ENCODE measurements at regions not wholly inside any gene's neighbourhood (a gene's known extent, or its start where the extent isn't known, plus 50 kb on each side); places are given as distances from the start of the nearest gene placed in this dataset.
"Not testable (repeated sequence)": the region's sequence is repeated elsewhere in the genome, so short reads cannot be mapped to it uniquely, and the experiment has no call there.

- peaks cover 28% of the 10 kb centered on the region for H3K9me3 Mint-ChIP-seq
- H3K27me3 Mint-ChIP-seq, result no peaks in the 10 kb centered on the region
- H3K4me1 Mint-ChIP-seq, result no peaks in the 10 kb centered on the region
- ChIA-PET POLR2A (no interaction called here), CTCF (interaction anchor here (0.6 kb wide), 1 partner anchor 67 kb away, joined by 3 read pairs; no protein-coding TSS in a partner anchor)
- DNase-seq, result no peak
- H3K27ac Mint-ChIP-seq, result no peak overlapping the region
- no peaks in the 10 kb centered on the region for H3K36me3 Mint-ChIP-seq (ENCODE audit: low read depth)
- H3K4me3 Mint-ChIP-seq, result no peak overlapping the region
Measured at GRCh38 chr19:20359933-20360720, 193.1 kb downstream of the ZNF486 start.

GRCh38 chr19:20358841-20359465 lies 191.9 kb downstream of the ZNF486 start:
- H3K36me3 Mint-ChIP-seq (ENCODE audit: low read depth); CTCF ChIA-PET; H3K4me1 Mint-ChIP-seq; POLR2A ChIA-PET; H3K27me3 Mint-ChIP-seq; DNase-seq; H3K27ac Mint-ChIP-seq; H3K4me3 Mint-ChIP-seq: not testable (repeated sequence)
- peaks cover 22% of the 10 kb centered on the region for H3K9me3 Mint-ChIP-seq

- ChIA-PET CTCF (no interaction called here), POLR2A (no interaction called here)
- Mint-ChIP-seq H3K9me3 (peaks cover 20% of the 10 kb centered on the region), H3K27me3 (no peaks in the 10 kb centered on the region), H3K36me3 (ENCODE audit: low read depth) (no peaks in the 10 kb centered on the region), H3K4me3 (no peak overlapping the region), H3K27ac (no peak overlapping the region), H3K4me1 (no peaks in the 10 kb centered on the region)
- no peak for DNase-seq
Measured at GRCh38 chr19:20357921-20358320, 190.9 kb downstream of the ZNF486 start.

- no peaks in the 10 kb centered on the region for H3K27me3 Mint-ChIP-seq
- ChIA-PET POLR2A (no interaction called here), CTCF (no interaction called here)
- no peaks in the 10 kb centered on the region for H3K36me3 Mint-ChIP-seq (ENCODE audit: low read depth)
- no peaks in the 10 kb centered on the region for H3K4me1 Mint-ChIP-seq
- no peak overlapping the region for H3K4me3 Mint-ChIP-seq
- H3K9me3 Mint-ChIP-seq, result no peaks in the 10 kb centered on the region
- no peak for DNase-seq
- no peak overlapping the region for H3K27ac Mint-ChIP-seq
Measured at GRCh38 chr19:20351244-20351643, 184.2 kb downstream of the ZNF486 start.

- ChIA-PET POLR2A (no interaction called here), CTCF (no interaction called here)
- no peak overlapping the region for H3K4me3 Mint-ChIP-seq
- DNase-seq, result no peak
- no peaks in the 10 kb centered on the region for H3K4me1 Mint-ChIP-seq
- H3K27ac Mint-ChIP-seq, result no peak overlapping the region
- no peaks in the 10 kb centered on the region for H3K36me3 Mint-ChIP-seq (ENCODE audit: low read depth)
- no peaks in the 10 kb centered on the region for H3K27me3 Mint-ChIP-seq
- H3K9me3 Mint-ChIP-seq, result no peaks in the 10 kb centered on the region
Measured at GRCh38 chr19:20349206-20349605, 182.2 kb downstream of the ZNF486 start.

- Mint-ChIP-seq H3K4me1 (no peaks in the 10 kb centered on the region), H3K27ac (no peak overlapping the region), H3K27me3 (no peaks in the 10 kb centered on the region), H3K4me3 (no peak overlapping the region), H3K36me3 (ENCODE audit: low read depth) (no peaks in the 10 kb centered on the region), H3K9me3 (peaks cover 16% of the 10 kb centered on the region)
- ChIA-PET CTCF (no interaction called here), POLR2A (no interaction called here)
- DNase-seq, result no peak
Measured at GRCh38 chr19:20339444-20339843, 172.4 kb downstream of the ZNF486 start.

- peaks cover 19% of the 10 kb centered on the region for H3K9me3 Mint-ChIP-seq
- no peak overlapping the region for H3K4me3 Mint-ChIP-seq
- ChIA-PET CTCF (no interaction called here), POLR2A (no interaction called here)
- DNase-seq, result no peak
- H3K4me1 Mint-ChIP-seq, result no peaks in the 10 kb centered on the region
- no peaks in the 10 kb centered on the region for H3K27me3 Mint-ChIP-seq
- no peak overlapping the region for H3K27ac Mint-ChIP-seq
- no peaks in the 10 kb centered on the region for H3K36me3 Mint-ChIP-seq (ENCODE audit: low read depth)
Measured at GRCh38 chr19:20334760-20335159, 167.7 kb downstream of the ZNF486 start.

- Mint-ChIP-seq H3K36me3 (ENCODE audit: low read depth) (no peaks in the 10 kb centered on the region), H3K4me3 (no peak overlapping the region), H3K9me3 (peaks cover 14% of the 10 kb centered on the region), H3K27ac (no peak overlapping the region), H3K4me1 (no peaks in the 10 kb centered on the region), H3K27me3 (no peaks in the 10 kb centered on the region)
- CTCF ChIA-PET, result no interaction called here
- DNase-seq, result no peak
- POLR2A ChIA-PET, result no interaction called here
Measured at GRCh38 chr19:20333508-20333907, 166.5 kb downstream of the ZNF486 start.

- no peaks in the 10 kb centered on the region for H3K27me3 Mint-ChIP-seq
- H3K4me3 Mint-ChIP-seq, result no peak overlapping the region
- no peaks in the 10 kb centered on the region for H3K36me3 Mint-ChIP-seq (ENCODE audit: low read depth)
- peaks cover 10% of the 10 kb centered on the region for H3K9me3 Mint-ChIP-seq
- H3K27ac Mint-ChIP-seq, result no peak overlapping the region
- no peaks in the 10 kb centered on the region for H3K4me1 Mint-ChIP-seq
- POLR2A ChIA-PET, result no interaction called here
- no peak for DNase-seq
- CTCF ChIA-PET, result no interaction called here
Measured at GRCh38 chr19:20325151-20325550, 158.1 kb downstream of the ZNF486 start.

- ChIA-PET CTCF (no interaction called here), POLR2A (no interaction called here)
- Mint-ChIP-seq H3K9me3 (peaks cover 20% of the 10 kb centered on the region), H3K36me3 (ENCODE audit: low read depth) (no peaks in the 10 kb centered on the region), H3K27me3 (no peaks in the 10 kb centered on the region), H3K4me3 (no peak overlapping the region), H3K4me1 (no peaks in the 10 kb centered on the region), H3K27ac (no peak overlapping the region)
- DNase-seq, result no peak
Measured at GRCh38 chr19:20321139-20321763, 154.2 kb downstream of the ZNF486 start.

- peaks cover 20% of the 10 kb centered on the region for H3K9me3 Mint-ChIP-seq
- H3K4me3 Mint-ChIP-seq, result no peak overlapping the region
Measured at GRCh38 chr19:20320191-20320590, 153.2 kb downstream of the ZNF486 start.

GRCh38 chr19:20318616-20319015 lies 151.6 kb downstream of the ZNF486 start:
- no peak for DNase-seq
- H3K27me3 Mint-ChIP-seq, result no peaks in the 10 kb centered on the region
- H3K4me3 Mint-ChIP-seq, result no peak overlapping the region
- ChIA-PET CTCF (no interaction called here), POLR2A (no interaction called here)
- H3K27ac Mint-ChIP-seq, result no peak overlapping the region
- no peaks in the 10 kb centered on the region for H3K4me1 Mint-ChIP-seq
- peaks cover 23% of the 10 kb centered on the region for H3K9me3 Mint-ChIP-seq
- no peaks in the 10 kb centered on the region for H3K36me3 Mint-ChIP-seq (ENCODE audit: low read depth)

More at GRCh38 chr19:20320191-20320590, 153.2 kb downstream of the ZNF486 start:
- Mint-ChIP-seq H3K27me3 (no peaks in the 10 kb centered on the region), H3K4me1 (no peaks in the 10 kb centered on the region), H3K27ac (no peak overlapping the region), H3K36me3 (ENCODE audit: low read depth) (no peaks in the 10 kb centered on the region)
- ChIA-PET POLR2A (no interaction called here), CTCF (no interaction called here)
- DNase-seq, result no peak

- POLR2A ChIA-PET, result no interaction called here
- no peaks in the 10 kb centered on the region for H3K27me3 Mint-ChIP-seq
- CTCF ChIA-PET, result no interaction called here
- peaks cover 19% of the 10 kb centered on the region for H3K9me3 Mint-ChIP-seq
- H3K4me1 Mint-ChIP-seq, result no peaks in the 10 kb centered on the region
- no peak overlapping the region for H3K4me3 Mint-ChIP-seq
- DNase-seq, result no peak
- H3K27ac Mint-ChIP-seq, result no peak overlapping the region
- no peaks in the 10 kb centered on the region for H3K36me3 Mint-ChIP-seq (ENCODE audit: low read depth)
Measured at GRCh38 chr19:20315543-20315942, 148.5 kb downstream of the ZNF486 start.

- Mint-ChIP-seq H3K4me3 (no peak overlapping the region), H3K9me3 (peaks cover 12% of the 10 kb centered on the region), H3K27me3 (no peaks in the 10 kb centered on the region), H3K36me3 (ENCODE audit: low read depth) (no peaks in the 10 kb centered on the region), H3K27ac (no peak overlapping the region), H3K4me1 (no peaks in the 10 kb centered on the region)
- ChIA-PET POLR2A (no interaction called here), CTCF (no interaction called here)
- DNase-seq, result no peak
Measured at GRCh38 chr19:20313894-20314293, 146.9 kb downstream of the ZNF486 start.
